GM12872 (cell line): ENCODE measurements at regions not wholly inside any gene's neighbourhood (a gene's known extent, or its start where the extent isn't known, plus 50 kb on each side); places are given as distances from the start of the nearest gene placed in this dataset.

Experiments used
- TF ChIP-seq, protein P1 (sequence below): IDR thresholded peaks from 3 replicates; pipeline ENCODE4 v1.5.1; 2011; ENCODE audit warnings: low read depth, mild to moderate bottlenecking, low read length, moderate library complexity; ENCODE audit not compliant: insufficient read depth

DNA sequence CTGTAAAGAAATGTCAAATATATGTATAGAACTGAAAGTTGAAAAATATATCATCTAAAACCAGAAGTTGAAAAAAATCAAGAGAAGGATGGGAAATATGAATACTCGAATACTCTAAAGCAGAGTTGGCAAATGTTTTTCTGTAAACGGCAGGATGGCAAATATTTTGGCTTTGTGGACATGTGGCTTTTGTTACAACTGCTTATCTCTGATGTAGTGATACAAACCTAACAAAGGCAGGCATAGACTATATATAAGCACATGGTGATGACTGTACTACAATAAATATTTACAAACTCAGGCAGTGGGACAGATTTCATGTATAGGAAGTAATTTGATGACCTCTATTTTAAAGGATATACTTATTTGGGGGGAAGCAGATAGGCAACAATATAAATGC lies 224.6 kb upstream of the LRRTM4 start:
- TF ChIP-seq, protein P1, sequence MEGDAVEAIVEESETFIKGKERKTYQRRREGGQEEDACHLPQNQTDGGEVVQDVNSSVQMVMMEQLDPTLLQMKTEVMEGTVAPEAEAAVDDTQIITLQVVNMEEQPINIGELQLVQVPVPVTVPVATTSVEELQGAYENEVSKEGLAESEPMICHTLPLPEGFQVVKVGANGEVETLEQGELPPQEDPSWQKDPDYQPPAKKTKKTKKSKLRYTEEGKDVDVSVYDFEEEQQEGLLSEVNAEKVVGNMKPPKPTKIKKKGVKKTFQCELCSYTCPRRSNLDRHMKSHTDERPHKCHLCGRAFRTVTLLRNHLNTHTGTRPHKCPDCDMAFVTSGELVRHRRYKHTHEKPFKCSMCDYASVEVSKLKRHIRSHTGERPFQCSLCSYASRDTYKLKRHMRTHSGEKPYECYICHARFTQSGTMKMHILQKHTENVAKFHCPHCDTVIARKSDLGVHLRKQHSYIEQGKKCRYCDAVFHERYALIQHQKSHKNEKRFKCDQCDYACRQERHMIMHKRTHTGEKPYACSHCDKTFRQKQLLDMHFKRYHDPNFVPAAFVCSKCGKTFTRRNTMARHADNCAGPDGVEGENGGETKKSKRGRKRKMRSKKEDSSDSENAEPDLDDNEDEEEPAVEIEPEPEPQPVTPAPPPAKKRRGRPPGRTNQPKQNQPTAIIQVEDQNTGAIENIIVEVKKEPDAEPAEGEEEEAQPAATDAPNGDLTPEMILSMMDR = no peak

DNA sequence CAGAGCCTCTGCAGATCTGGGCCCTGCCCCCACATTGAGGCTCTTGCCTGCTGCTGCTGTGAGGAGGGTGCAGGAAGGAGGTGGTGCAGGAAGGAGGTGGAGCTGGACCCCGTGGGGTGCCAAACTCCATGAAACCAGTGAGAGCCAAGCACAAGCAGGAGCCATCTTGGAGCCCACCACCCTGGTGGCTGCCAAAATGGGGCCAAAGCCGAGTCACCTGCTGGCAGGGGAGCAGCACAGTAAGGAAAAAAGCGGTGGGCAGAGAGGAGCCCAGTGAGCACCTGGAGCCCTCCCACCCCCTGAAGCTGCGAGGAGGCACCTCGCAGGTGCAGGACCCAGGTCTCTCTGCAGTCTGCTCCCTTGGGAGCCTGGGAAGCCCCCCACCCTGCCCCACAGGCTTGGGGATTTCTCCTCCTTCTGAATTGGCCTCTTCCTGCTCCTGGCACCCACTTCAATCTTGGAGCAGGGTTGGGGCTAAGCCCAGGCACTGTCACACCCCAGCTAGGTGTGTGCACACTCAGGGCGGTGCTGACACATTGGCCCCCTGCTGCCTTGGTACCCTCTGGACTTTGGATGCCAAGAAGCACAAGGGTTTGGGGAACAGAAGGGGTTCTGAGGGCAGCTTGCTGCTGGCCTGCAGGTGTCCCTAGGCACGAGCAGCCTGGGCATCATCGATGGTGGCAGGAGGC lies 245.4 kb upstream of the LRRTM4 start:
- TF ChIP-seq, protein P1 = no peak

DNA sequence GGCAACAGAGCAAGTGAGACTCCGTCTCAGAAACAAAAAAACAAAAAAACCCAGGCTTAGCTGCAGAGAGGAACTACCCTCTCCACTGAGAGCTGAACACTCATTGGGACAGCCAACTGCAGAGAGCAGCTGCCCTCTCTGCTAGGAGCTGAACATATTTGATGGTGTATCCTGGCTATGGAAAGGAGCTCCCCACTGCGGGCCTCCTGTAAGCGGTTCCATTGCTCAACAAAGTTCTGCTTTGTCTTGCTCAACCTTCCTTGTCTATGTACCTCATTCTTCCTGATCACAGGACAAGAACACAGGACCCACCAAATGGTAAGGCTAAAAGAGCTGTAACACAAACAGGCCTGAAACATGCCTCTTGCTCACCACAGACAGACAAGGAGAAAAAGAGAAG lies 246.3 kb upstream of the LRRTM4 start:
- TF ChIP-seq, protein P1 = no peak

DNA sequence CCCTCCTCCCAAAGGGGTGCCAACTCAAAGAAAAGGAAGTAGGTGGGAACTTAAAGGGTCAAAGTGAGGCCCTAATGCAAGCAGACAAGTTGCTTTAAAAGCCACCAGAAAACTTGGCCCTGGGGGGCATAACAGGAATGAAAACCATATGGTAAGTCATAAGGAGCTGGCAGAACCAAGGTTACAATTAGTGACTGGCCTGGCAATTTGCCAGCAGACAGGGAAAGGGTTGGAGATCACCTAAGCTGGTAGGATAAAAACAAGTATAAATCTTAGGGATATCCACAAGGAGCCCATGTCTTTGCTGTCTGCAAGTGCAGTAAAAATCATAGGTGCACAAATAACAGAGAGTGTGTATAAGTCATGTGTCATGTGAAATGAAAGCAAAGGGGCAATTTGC lies 256.7 kb upstream of the LRRTM4 start:
- TF ChIP-seq, protein P1 = no peak

DNA sequence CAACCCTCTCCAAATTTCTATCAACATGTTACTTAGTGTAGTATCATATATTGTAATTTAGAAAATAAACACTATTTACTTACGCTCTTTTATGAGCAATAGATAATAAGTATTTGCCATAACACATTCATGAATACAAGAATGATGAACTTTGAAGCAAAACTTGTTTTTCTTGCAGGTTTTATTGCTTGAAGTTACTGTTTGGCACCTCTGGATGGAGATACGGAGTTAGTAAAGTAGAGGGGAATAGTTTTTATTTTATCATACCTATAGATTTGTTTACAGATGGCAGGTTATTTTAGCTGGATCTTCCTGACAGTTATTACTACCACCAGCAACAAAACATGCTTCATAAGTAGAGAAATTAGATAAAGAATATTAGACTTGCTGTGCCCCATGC lies 274.2 kb upstream of the LRRTM4 start:
- TF ChIP-seq, protein P1 = no peak

DNA sequence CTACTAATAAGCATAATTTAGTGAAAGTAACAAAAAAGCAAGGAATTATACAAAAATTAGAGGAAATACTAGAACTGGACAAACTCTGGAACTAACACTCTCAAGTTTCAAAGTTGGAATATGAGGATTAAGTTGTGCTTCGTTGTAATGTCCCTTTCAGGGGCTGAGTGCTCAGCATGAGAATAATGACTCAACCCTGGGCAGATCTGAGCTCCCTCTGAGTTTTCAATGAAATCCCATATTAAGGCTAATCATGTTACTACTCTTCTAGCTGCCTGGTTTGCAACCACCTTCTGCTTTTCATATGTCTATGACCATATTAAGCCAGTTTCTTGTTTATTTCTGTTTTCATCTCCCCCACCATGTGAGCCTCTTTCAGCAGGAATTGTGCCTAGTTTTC lies 274.9 kb upstream of the LRRTM4 start:
- TF ChIP-seq, protein P1 = no peak

DNA sequence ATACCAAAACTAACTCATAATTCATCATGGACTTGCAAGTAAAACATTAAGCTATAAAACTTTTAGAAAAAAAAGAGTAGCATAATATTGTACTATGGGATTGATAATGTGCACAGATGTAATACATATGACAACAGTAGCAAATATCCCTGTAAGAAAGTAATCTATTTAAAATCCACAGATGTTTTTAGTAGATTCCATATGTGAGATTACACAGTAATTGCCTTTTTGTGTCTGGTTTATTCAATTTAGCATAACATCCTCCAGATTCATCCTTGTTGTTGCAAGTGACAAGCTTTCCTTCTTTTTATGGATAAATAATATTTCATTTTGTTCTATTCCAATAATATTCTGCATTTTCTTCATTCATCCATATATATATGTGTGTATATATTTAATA lies 278.2 kb upstream of the LRRTM4 start:
- TF ChIP-seq, protein P1 = no peak
